CD4-positive, CD25-positive, alpha-beta regulatory T cell (primary cell): ENCODE measurements at regions not wholly inside any gene's neighbourhood (a gene's known extent, or its start where the extent isn't known, plus 50 kb on each side); places are given as distances from the start of the nearest gene placed in this dataset.

Experiments
- ATAC-seq, 2 donors: fragments of 150-1000 bp; cut with Tn5 transposase; one replicate each; pipeline ENCODE4 v1.10.0; 2021; ENCODE audit warnings: low read depth in 2 of 2, moderate number of reproducible peaks in 2 of 2, moderate library complexity in 1 of 2
- DNase-seq, 3 donors: peaks; one replicate each; pipeline versions ENCODE4 v3.0.0 to v3.0.0-alpha.2; 2012 to 2022; ENCODE audit warnings: mixed read lengths in 1 of 3
- H3K27ac ChIP-seq: one replicate; pipeline ENCODE4 v1.7.0; 2013; ENCODE audit warnings: mild to moderate bottlenecking, low read length; ENCODE audit not compliant: insufficient read depth, poor library complexity, severe bottlenecking
- H3K27me3 ChIP-seq: one replicate; pipeline ENCODE4 v1.7.0; 2013; ENCODE audit warnings: low read length; ENCODE audit not compliant: control insufficient read depth, insufficient read depth
- H3K36me3 ChIP-seq: one replicate; pipeline ENCODE4 v1.7.0; 2013; ENCODE audit warnings: mild to moderate bottlenecking, low read length, moderate library complexity; ENCODE audit not compliant: control insufficient read depth, insufficient read depth
- H3K4me1 ChIP-seq: 2 replicates; pipeline ENCODE4 v1.7.0; 2013; ENCODE audit warnings: mild to moderate bottlenecking, low read length; ENCODE audit not compliant: insufficient read depth, control insufficient read depth, poor library complexity, severe bottlenecking
- H3K4me3 ChIP-seq: one replicate; pipeline ENCODE4 v1.7.0; 2013; ENCODE audit warnings: low read depth, mild to moderate bottlenecking, low read length, moderate library complexity
- H3K9me3 ChIP-seq, 2 experiments: 1 replicate in 1 of 2; 2 replicates in 1 of 2; pipeline ENCODE4 v1.7.0; 2013; ENCODE audit warnings: low read length in 2 of 2, mild to moderate bottlenecking in 1 of 2, moderate library complexity in 1 of 2; ENCODE audit not compliant: control insufficient read depth in 2 of 2
- H3K27ac Mint-ChIP-seq, 3 donors: one replicate each; pipeline ENCODE4 v1.8.0; 2020 to 2022; ENCODE audit warnings: mild to moderate bottlenecking in 3 of 3, mixed read lengths in 3 of 3, moderate library complexity in 2 of 3
- H3K27me3 Mint-ChIP-seq: one replicate; pipeline ENCODE4 v1.8.0; 2022; ENCODE audit warnings: mild to moderate bottlenecking, mixed read lengths
- H3K36me3 Mint-ChIP-seq: one replicate; pipeline ENCODE4 v1.8.0; 2020; ENCODE audit warnings: mixed read lengths
- H3K4me1 Mint-ChIP-seq, 4 donors: one replicate each; pipeline ENCODE4 v1.8.0; 2020 to 2022; ENCODE audit warnings: mixed read lengths in 4 of 4, mild to moderate bottlenecking in 1 of 4
- H3K4me3 Mint-ChIP-seq, 4 donors: one replicate each; pipeline ENCODE4 v1.8.0; 2020 to 2022; ENCODE audit warnings: mild to moderate bottlenecking in 4 of 4, mixed read lengths in 4 of 4, moderate library complexity in 3 of 4
- H3K9me3 Mint-ChIP-seq, 7 donors: one replicate each; pipeline ENCODE4 v1.8.0; 2020 to 2022; ENCODE audit warnings: mixed read lengths in 7 of 7, mild to moderate bottlenecking in 3 of 7, moderate library complexity in 2 of 7

GRCh38 chr6:14452567-14453527 is 335.3 kb downstream of the CD83 start:
- H3K36me3 Mint-ChIP-seq: no peaks in the 10 kb centered on the region
- ATAC-seq (peak; percentile 46 to 56), DNase-seq (peak in 2 of 3 donors; percentile 5 to 63)
- H3K36me3 ChIP-seq: no peaks in the 10 kb centered on the region
- peaks cover 0 to 7% (median under 1%) of the 10 kb centered on the region in 7 donors for H3K9me3 Mint-ChIP-seq
- peaks cover 0 to 37% (median 26%) of the 10 kb centered on the region in 4 donors for H3K4me1 Mint-ChIP-seq
- H3K4me3 ChIP-seq: peak overlapping the region; percentile 14
- H3K27ac Mint-ChIP-seq: peak overlapping the region in 2 of 3 donors; percentile 28 to 61
- peak overlapping the region in 2 of 4 donors; percentile 8 to 67 for H3K4me3 Mint-ChIP-seq
- peaks cover under 1% of the 10 kb centered on the region for H3K27me3 Mint-ChIP-seq
- H3K27me3 ChIP-seq: no peaks in the 10 kb centered on the region
- H3K4me1 ChIP-seq: peaks cover 21% of the 10 kb centered on the region
- no peaks in the 10 kb centered on the region for H3K9me3 ChIP-seq
- H3K27ac ChIP-seq: no peak overlapping the region

- Histone ChIP-seq H3K27me3 (no peaks in the 10 kb centered on the region), H3K4me1 (peaks cover 21% of the 10 kb centered on the region), H3K36me3 (no peaks in the 10 kb centered on the region), H3K4me3 (no peak overlapping the region), H3K27ac (no peak overlapping the region), H3K9me3 (no peaks in the 10 kb centered on the region)
- Mint-ChIP-seq H3K27ac (peak overlapping the region in 1 of 3 donors; percentile 28), H3K4me3 (peak overlapping the region in 2 of 4 donors; percentile 20 to 40), H3K27me3 (no peaks in the 10 kb centered on the region), H3K36me3 (no peaks in the 10 kb centered on the region), H3K4me1 (peaks cover 0 to 37% (median 26%) of the 10 kb centered on the region in 4 donors), H3K9me3 (peaks cover 0 to 1% (median 0%) of the 10 kb centered on the region in 7 donors)
- ATAC-seq (no peak), DNase-seq (no peak)
Measured at GRCh38 chr6:14453712-14454472, 336.3 kb downstream of the CD83 start.

DNA sequence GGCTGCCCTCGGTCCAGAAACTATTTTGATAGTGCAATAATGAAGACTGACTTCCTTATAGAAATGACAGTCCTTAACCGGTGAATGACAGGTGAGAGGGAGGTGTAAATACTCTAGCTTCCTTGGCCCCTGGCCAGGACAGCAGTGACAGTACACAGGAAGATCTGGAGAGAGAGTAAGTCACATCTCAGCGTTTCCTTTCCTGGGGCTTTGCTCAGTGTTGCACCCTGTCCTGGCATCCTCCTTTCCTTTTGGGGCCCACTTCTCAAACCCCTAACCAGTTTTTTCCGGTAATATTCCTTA is 336.9 kb downstream of the CD83 start:
- peaks cover 0 to 33% (median 25%) of the 10 kb centered on the region in 4 donors for H3K4me1 Mint-ChIP-seq
- no peaks in the 10 kb centered on the region for H3K36me3 Mint-ChIP-seq
- Histone ChIP-seq H3K4me1 (peaks cover 21% of the 10 kb centered on the region), H3K4me3 (no peak overlapping the region), H3K27ac (no peak overlapping the region), H3K27me3 (no peaks in the 10 kb centered on the region), H3K36me3 (no peaks in the 10 kb centered on the region), H3K9me3 (no peaks in the 10 kb centered on the region)
- peak overlapping the region in 2 of 4 donors; percentile 24 for H3K4me3 Mint-ChIP-seq
- H3K27me3 Mint-ChIP-seq: no peaks in the 10 kb centered on the region
- H3K27ac Mint-ChIP-seq: peak overlapping the region in 2 of 3 donors; percentile 24 to 56
- DNase-seq (peak in 2 of 3 donors; percentile 7 to 19), ATAC-seq (peak; percentile 48 to 52)
- peaks cover 0 to 1% (median 0%) of the 10 kb centered on the region in 7 donors for H3K9me3 Mint-ChIP-seq

GRCh38 chr6:14455427-14455826 is 337.9 kb downstream of the CD83 start:
- no peaks in the 10 kb centered on the region for H3K9me3 ChIP-seq
- DNase-seq (no peak), ATAC-seq (no peak)
- H3K36me3 ChIP-seq: no peaks in the 10 kb centered on the region
- H3K27ac ChIP-seq: no peak overlapping the region
- Mint-ChIP-seq H3K36me3 (no peaks in the 10 kb centered on the region), H3K27ac (no peak overlapping the region), H3K4me1 (peaks cover 0 to 29% (median 23%) of the 10 kb centered on the region in 4 donors), H3K9me3 (peaks cover 0 to 1% (median 0%) of the 10 kb centered on the region in 7 donors), H3K4me3 (no peak overlapping the region), H3K27me3 (peaks cover 3% of the 10 kb centered on the region)
- no peak overlapping the region for H3K4me3 ChIP-seq
- H3K27me3 ChIP-seq: no peaks in the 10 kb centered on the region
- peaks cover 21% of the 10 kb centered on the region for H3K4me1 ChIP-seq

DNA sequence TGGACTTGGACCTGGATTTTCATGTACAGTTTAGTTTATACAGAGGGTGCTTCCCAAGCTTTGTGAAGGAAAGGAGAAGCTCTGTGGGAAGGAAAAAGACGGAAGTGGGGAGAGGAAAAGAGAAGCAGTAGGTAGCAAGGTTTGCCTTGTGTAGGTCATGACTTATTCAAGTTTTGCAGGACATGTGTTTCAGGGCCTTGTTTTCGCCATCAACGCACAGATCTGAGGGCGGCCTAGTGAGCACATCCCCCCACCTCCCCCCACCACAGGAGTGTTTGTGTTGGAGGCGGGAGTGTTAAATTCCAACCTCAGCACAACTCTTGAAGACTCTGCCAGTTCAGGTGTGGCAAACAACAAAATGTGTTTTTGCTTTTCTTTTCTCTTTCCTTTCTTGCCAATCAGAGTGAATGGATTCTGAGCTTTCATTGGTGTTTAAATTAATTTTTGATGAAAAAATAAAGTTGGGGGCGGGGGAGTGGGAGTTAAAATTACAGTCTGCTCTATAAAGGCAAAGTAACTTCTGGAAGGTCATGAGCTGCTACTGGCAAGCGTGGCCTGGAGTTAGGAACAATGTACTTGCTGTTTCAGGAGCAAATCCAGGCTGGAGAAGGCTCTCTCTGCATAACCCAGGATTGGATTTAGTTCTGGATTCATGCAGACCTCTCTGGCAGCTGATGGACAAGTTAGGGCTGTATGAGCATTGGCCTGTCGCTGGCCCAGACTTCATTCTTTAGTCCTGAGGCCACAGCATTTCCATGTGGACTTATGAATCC is 338.5 kb downstream of the CD83 start:
- no peaks in the 10 kb centered on the region for H3K9me3 ChIP-seq

GRCh38 chr6:14456941-14457340 is 339.4 kb downstream of the CD83 start:
- Mint-ChIP-seq H3K4me3 (no peak overlapping the region), H3K9me3 (no peaks in the 10 kb centered on the region), H3K27ac (no peak overlapping the region), H3K27me3 (peaks cover 4% of the 10 kb centered on the region), H3K36me3 (no peaks in the 10 kb centered on the region), H3K4me1 (peaks cover 0 to 29% (median 23%) of the 10 kb centered on the region in 4 donors)
- Histone ChIP-seq H3K4me3 (no peak overlapping the region), H3K27me3 (no peaks in the 10 kb centered on the region), H3K4me1 (peaks cover 21% of the 10 kb centered on the region), H3K36me3 (no peaks in the 10 kb centered on the region), H3K27ac (no peak overlapping the region), H3K9me3 (no peaks in the 10 kb centered on the region)
- ATAC-seq: no peak
- no peak for DNase-seq

More for the DNA sequence above, 338.5 kb downstream of the CD83 start:
- Mint-ChIP-seq H3K36me3 (no peaks in the 10 kb centered on the region), H3K27me3 (peaks cover 4% of the 10 kb centered on the region), H3K9me3 (peaks cover 0 to 1% (median 0%) of the 10 kb centered on the region in 7 donors), H3K4me1 (peaks cover 0 to 29% (median 23%) of the 10 kb centered on the region in 4 donors), H3K27ac (no peak overlapping the region), H3K4me3 (no peak overlapping the region)
- no peaks in the 10 kb centered on the region for H3K27me3 ChIP-seq
- DNase-seq (no peak), ATAC-seq (no peak)
- no peaks in the 10 kb centered on the region for H3K36me3 ChIP-seq
- no peak overlapping the region for H3K27ac ChIP-seq
- no peak overlapping the region for H3K4me3 ChIP-seq
- peaks cover 21% of the 10 kb centered on the region for H3K4me1 ChIP-seq

GRCh38 chr6:14458669-14459266 is 341.2 kb downstream of the CD83 start:
- DNase-seq: no peak
- peaks cover 9% of the 10 kb centered on the region for H3K4me1 ChIP-seq
- no peak overlapping the region for H3K4me3 Mint-ChIP-seq

More at GRCh38 chr6:14458669-14459266, 341.2 kb downstream of the CD83 start:
- Histone ChIP-seq H3K36me3 (no peaks in the 10 kb centered on the region), H3K27me3 (no peaks in the 10 kb centered on the region), H3K4me3 (no peak overlapping the region), H3K27ac (no peak overlapping the region), H3K9me3 (no peaks in the 10 kb centered on the region)
- Mint-ChIP-seq H3K36me3 (no peaks in the 10 kb centered on the region), H3K4me1 (peaks cover 0 to 15% (median 8%) of the 10 kb centered on the region in 4 donors), H3K27me3 (peaks cover 4% of the 10 kb centered on the region), H3K27ac (no peak overlapping the region), H3K9me3 (no peaks in the 10 kb centered on the region)
- ATAC-seq: no peak
